SK-N-SH (cell line): ENCODE measurements at regions not wholly inside any gene's neighbourhood (a gene's known extent, or its start where the extent isn't known, plus 50 kb on each side); places are given as distances from the start of the nearest gene placed in this dataset.

Experiments
- CTCF ChIA-PET: fragments of 300-600, 350-600 bp; formaldehyde crosslinking; extraction: SDS; loops from one replicate; lab custom pipeline; 2021; lab: Yijun Ruan, JAX
- POLR2A ChIA-PET: fragments of 350-600 bp; sonication (Branson Sonifier 250); formaldehyde crosslinking; extraction: SDS; loops from one replicate; lab custom pipeline; 2020; ENCODE audit warnings: antibody characterized with exemption, inconsistent platforms; lab: Yijun Ruan, JAX
- DNase-seq: peaks from one replicate; pipeline ENCODE4 v3.0.0; 2012
- H2AFZ ChIP-seq: fragments of 200-600 bp; sonication (generic); 2 replicates; pipeline ENCODE4 v1.8.1; 2016; ENCODE audit warnings: antibody characterized with exemption, mild to moderate bottlenecking, low read depth
- H3F3A ChIP-seq: fragments of 200-600 bp; sonication (generic); replicated peaks from 2 replicates; pipeline ENCODE3; 2016; ENCODE audit warnings: antibody characterized with exemption, mild to moderate bottlenecking; ENCODE audit not compliant: insufficient read depth
- H3K27ac ChIP-seq, 2 experiments: fragments of 200-500 bp in 1 of 2; fragments of 200-600 bp in 1 of 2; sonication (Bioruptor generic) in 1 of 2; sonication (generic), shearing (Covaris generic) in 1 of 2; 2 replicates each; pipeline versions ENCODE4 v1.5.1 to v1.6.1; 2014 to 2016; ENCODE audit warnings: low read depth in 2 of 2, inconsistent platforms in 1 of 2, low read length in 1 of 2, mild to moderate bottlenecking in 1 of 2, mixed read lengths in 1 of 2
- H3K27me3 ChIP-seq: fragments of 200-600 bp; sonication (generic), shearing (Covaris generic); 2 replicates; pipeline ENCODE4 v1.6.1; 2016; ENCODE audit warnings: mixed run types; ENCODE audit not compliant: insufficient read depth
- H3K36me3 ChIP-seq, 2 experiments: fragments of 200-500 bp in 1 of 2; fragments of 200-600 bp in 1 of 2; sonication (Bioruptor generic) in 1 of 2; sonication (generic) in 1 of 2; replicated peaks in 1 of 2; 2 replicates each; pipeline versions ENCODE3 to v1.5.1; 2014 to 2016; ENCODE audit warnings: low read length in 1 of 2, mild to moderate bottlenecking in 1 of 2; ENCODE audit not compliant: insufficient read depth in 2 of 2, control insufficient read depth in 1 of 2
- H3K4me1 ChIP-seq, 2 experiments: fragments of 200-500 bp in 1 of 2; fragments of 200-600 bp in 1 of 2; sonication (Bioruptor generic) in 1 of 2; sonication (generic), shearing (Covaris generic) in 1 of 2; 2 replicates each; pipeline versions ENCODE4 v1.5.1 to v1.6.1; 2014 to 2016; ENCODE audit warnings: low read depth in 1 of 2, low read length in 1 of 2, mixed run types in 1 of 2; ENCODE audit not compliant: insufficient read depth in 2 of 2, control insufficient read depth in 1 of 2
- H3K4me2 ChIP-seq: fragments of 200-600 bp; sonication (generic), shearing (Covaris generic); 2 replicates; pipeline ENCODE4 v1.6.1; 2017; ENCODE audit warnings: mixed run types
- H3K4me3 ChIP-seq, 2 experiments: fragments of 200-500 bp in 1 of 2; fragments of 200-600 bp in 1 of 2; sonication (Bioruptor generic) in 1 of 2; sonication (generic), shearing (Covaris generic) in 1 of 2; 2 replicates each; pipeline versions ENCODE4 v1.5.1 to v1.8.1; 2014 to 2016; ENCODE audit warnings: low read depth in 2 of 2, inconsistent platforms in 1 of 2, low read length in 1 of 2, mild to moderate bottlenecking in 1 of 2, mixed read lengths in 1 of 2, moderate library complexity in 1 of 2
- H3K79me2 ChIP-seq: fragments of 200-600 bp; sonication (generic); 2 replicates; pipeline ENCODE4 v1.8.1; 2017; ENCODE audit warnings: mild to moderate bottlenecking; ENCODE audit not compliant: insufficient read depth
- H3K9ac ChIP-seq: fragments of 200-600 bp; sonication (generic); 2 replicates; pipeline ENCODE4 v1.6.1; 2017; ENCODE audit warnings: mixed run types
- H3K9me2 ChIP-seq: fragments of 200-600 bp; sonication (generic); 2 replicates; pipeline ENCODE4 v1.6.1; 2017; ENCODE audit warnings: mixed run types
- H3K9me3 ChIP-seq: fragments of 200-600 bp; sonication (generic); 2 replicates; pipeline ENCODE4 v1.6.1; 2017; ENCODE audit warnings: mixed run types, mild to moderate bottlenecking, moderate library complexity
- H4K20me1 ChIP-seq: fragments of 200-600 bp; sonication (generic); 2 replicates; pipeline ENCODE4 v1.6.1; 2017; ENCODE audit warnings: mild to moderate bottlenecking, mixed run types; ENCODE audit not compliant: insufficient read depth
- EP300 ChIP-seq, 2 experiments: IDR thresholded peaks; 2 replicates each; pipeline versions ENCODE4 v1.4.0 to v1.6.1; 2012; ENCODE audit warnings: borderline replicate concordance in 1 of 2, low read depth in 1 of 2, low read length in 1 of 2
- FOSL2 ChIP-seq: IDR thresholded peaks from 2 replicates; pipeline ENCODE4 v1.4.0; 2012; ENCODE audit warnings: low read depth, mild to moderate bottlenecking, moderate library complexity, borderline replicate concordance
- FOXJ3 ChIP-seq: sonication (generic); formaldehyde crosslinking; IDR thresholded peaks from 2 replicates; pipeline ENCODE4 v1.5.1; 2020; ENCODE audit warnings: mild to moderate bottlenecking, missing genetic modification reagents
- GABPA ChIP-seq: IDR thresholded peaks from 2 replicates; pipeline ENCODE4 v1.4.0; 2012; ENCODE audit warnings: low read depth, mild to moderate bottlenecking
- IRF3 ChIP-seq: fragments of 150-350 bp; IDR thresholded peaks from 2 replicates; pipeline ENCODE4 v1.6.1; 2016; ENCODE audit warnings: mild to moderate bottlenecking, low read depth, low read length
- NRF1 ChIP-seq: IDR thresholded peaks from 2 replicates; pipeline ENCODE4 v1.6.1; 2012; ENCODE audit warnings: low read depth, mild to moderate bottlenecking, low read length
- POLR2AphosphoS5 ChIP-seq: IDR thresholded peaks from 2 replicates; pipeline ENCODE4 v1.6.1; 2012; ENCODE audit warnings: low read depth, low read length
- RCOR1 ChIP-seq: fragments of 150-350 bp; IDR thresholded peaks from 2 replicates; pipeline ENCODE4 v1.6.1; 2017; ENCODE audit warnings: antibody characterized with exemption, low read length
- TEAD4 ChIP-seq: IDR thresholded peaks from 2 replicates; pipeline ENCODE4 v1.4.0; 2012; ENCODE audit warnings: mild to moderate bottlenecking, borderline replicate concordance; ENCODE audit not compliant: insufficient read depth
- YY1 ChIP-seq: IDR thresholded peaks from 2 replicates; pipeline ENCODE4 v1.4.0; 2012; ENCODE audit warnings: low read depth, mild to moderate bottlenecking
- TF ChIP-seq, protein P1 (sequence below): fragments of 200-600 bp; sonication (generic); IDR thresholded peaks from 2 replicates; pipeline ENCODE4 v1.6.1; 2017; ENCODE audit warnings: antibody characterized with exemption, mild to moderate bottlenecking, moderate library complexity
- TF ChIP-seq, protein P2 (sequence below): IDR thresholded peaks from 2 replicates; pipeline ENCODE4 v1.4.0; 2012; ENCODE audit warnings: low read depth, borderline replicate concordance

DNA sequence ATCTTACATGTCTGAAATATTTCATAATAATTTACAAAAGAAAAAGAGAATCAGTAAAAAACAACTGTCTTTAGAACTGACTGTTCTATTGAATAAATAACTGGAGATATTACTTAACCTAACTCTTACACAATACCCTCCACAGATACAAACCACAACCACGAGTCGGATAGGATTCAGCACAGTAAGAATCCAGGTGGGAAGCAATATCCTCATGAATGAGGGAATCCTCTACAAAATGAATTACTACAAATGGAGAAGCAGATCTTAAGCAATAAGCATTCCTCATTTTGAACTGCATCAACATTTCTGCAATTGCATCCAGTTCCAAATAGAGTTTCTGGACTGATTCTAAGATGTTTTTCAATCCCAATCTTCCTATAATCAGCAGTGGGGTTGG, 227.1 kb downstream of the SH2D1A start (continued):
- TF ChIP-seq, protein P1, sequence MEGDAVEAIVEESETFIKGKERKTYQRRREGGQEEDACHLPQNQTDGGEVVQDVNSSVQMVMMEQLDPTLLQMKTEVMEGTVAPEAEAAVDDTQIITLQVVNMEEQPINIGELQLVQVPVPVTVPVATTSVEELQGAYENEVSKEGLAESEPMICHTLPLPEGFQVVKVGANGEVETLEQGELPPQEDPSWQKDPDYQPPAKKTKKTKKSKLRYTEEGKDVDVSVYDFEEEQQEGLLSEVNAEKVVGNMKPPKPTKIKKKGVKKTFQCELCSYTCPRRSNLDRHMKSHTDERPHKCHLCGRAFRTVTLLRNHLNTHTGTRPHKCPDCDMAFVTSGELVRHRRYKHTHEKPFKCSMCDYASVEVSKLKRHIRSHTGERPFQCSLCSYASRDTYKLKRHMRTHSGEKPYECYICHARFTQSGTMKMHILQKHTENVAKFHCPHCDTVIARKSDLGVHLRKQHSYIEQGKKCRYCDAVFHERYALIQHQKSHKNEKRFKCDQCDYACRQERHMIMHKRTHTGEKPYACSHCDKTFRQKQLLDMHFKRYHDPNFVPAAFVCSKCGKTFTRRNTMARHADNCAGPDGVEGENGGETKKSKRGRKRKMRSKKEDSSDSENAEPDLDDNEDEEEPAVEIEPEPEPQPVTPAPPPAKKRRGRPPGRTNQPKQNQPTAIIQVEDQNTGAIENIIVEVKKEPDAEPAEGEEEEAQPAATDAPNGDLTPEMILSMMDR = no peak
- no peak for TF ChIP-seq RCOR1

DNA sequence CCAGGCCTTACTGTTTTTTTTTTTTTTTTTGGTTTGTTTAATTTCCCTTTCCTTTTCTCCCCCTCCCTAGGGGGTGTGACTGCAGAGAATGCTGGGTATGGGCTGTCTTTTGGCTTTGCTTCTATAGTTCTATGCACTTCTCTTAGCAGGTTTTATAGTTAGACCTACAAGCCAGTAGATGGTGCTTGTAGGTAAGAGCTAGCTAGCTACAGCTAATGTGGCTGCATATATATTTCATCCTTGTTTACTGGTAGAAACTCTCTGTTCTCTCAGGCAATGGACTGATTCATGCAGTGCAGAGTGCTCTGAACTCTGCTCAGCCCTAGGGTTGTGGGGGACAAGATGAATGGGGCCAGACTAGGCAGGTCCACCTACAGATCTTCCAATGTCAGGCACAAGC, 246.4 kb downstream of the SH2D1A start:
- Histone ChIP-seq H3K27me3 (no peaks in the 10 kb centered on the region), H2AFZ (no peak overlapping the region), H3K27ac (no peak overlapping the region), H3F3A (no peaks in the 10 kb centered on the region), H3K4me1 (no peaks in the 10 kb centered on the region; a peak in 2 of 4 replicates), H4K20me1 (no peaks in the 10 kb centered on the region), H3K9me3 (no peaks in the 10 kb centered on the region), H3K9ac (no peak overlapping the region), H3K79me2 (no peaks in the 10 kb centered on the region), H3K36me3 (no peaks in the 10 kb centered on the region), H3K4me3 (no peak overlapping the region), H3K4me2 (no peak overlapping the region), H3K9me2 (no peaks in the 10 kb centered on the region)
- ChIA-PET CTCF (interaction anchor here (1.5 kb wide), 1 partner anchor 18 kb away, joined by 4 read pairs; no protein-coding TSS in a partner anchor), POLR2A (no interaction called here)
- no peak for DNase-seq
- no peak for TF ChIP-seq EP300 (IDR thresholded peaks at IDR 0.05; ENCODE audit: borderline replicate concordance in 1 of 2, low read depth in 1 of 2, low read length in 1 of 2)
- TF ChIP-seq NRF1 = no peak
- TF ChIP-seq, protein P2, sequence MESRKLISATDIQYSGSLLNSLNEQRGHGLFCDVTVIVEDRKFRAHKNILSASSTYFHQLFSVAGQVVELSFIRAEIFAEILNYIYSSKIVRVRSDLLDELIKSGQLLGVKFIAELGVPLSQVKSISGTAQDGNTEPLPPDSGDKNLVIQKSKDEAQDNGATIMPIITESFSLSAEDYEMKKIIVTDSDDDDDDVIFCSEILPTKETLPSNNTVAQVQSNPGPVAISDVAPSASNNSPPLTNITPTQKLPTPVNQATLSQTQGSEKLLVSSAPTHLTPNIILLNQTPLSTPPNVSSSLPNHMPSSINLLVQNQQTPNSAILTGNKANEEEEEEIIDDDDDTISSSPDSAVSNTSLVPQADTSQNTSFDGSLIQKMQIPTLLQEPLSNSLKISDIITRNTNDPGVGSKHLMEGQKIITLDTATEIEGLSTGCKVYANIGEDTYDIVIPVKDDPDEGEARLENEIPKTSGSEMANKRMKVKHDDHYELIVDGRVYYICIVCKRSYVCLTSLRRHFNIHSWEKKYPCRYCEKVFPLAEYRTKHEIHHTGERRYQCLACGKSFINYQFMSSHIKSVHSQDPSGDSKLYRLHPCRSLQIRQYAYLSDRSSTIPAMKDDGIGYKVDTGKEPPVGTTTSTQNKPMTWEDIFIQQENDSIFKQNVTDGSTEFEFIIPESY = no peak
- TF ChIP-seq FOXJ3 (CRISPR knock-in tag) = no peak
- TF ChIP-seq YY1 = no peak
- TF ChIP-seq POLR2AphosphoS5 = no peak
- no peak for TF ChIP-seq TEAD4
- TF ChIP-seq FOSL2 = no peak
- no peak for TF ChIP-seq IRF3
- TF ChIP-seq GABPA = no peak
